ENCODE measurements at regions not wholly inside any gene's neighbourhood (a gene's known extent, or its start where the extent isn't known, plus 50 kb on each side); places are given as distances from the start of the nearest gene placed in this dataset.
"Not testable (repeated sequence)": the region's sequence is repeated elsewhere in the genome, so short reads cannot be mapped to it uniquely, and the experiment has no call there.

DNA sequence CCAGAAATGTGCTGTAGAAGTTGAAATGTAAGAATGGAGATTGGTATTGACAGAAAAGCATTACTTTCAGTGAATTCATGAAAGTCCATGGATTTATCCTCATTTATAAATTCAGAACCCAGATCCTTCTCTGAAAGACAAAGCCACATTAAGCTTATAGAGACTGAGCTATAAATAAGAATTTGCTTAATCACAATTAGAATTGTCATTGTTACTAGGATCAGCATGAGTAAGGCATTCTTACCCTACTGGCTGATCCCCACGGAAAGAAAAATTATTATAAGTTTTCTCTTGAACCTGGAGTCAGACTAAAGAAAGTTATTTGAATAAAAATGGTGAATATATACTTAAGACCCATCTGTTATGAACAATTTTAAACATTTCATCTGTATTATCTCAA, 199.2 kb upstream of the DTNA start:
- Histone ChIP-seq H3K4me1 (peaks cover 0 to 6% (median 0%) of the 10 kb centered on the region in 4 donors), H3K4me3 (no peak overlapping the region), H3K27ac (replicated peaks in 1 of 4) (no peak overlapping the region), H3K27me3 (no peaks in the 10 kb centered on the region), H3K9me3 (no peaks in the 10 kb centered on the region), H3K36me3 (no peaks in the 10 kb centered on the region)
- TF ChIP-seq, protein P1, sequence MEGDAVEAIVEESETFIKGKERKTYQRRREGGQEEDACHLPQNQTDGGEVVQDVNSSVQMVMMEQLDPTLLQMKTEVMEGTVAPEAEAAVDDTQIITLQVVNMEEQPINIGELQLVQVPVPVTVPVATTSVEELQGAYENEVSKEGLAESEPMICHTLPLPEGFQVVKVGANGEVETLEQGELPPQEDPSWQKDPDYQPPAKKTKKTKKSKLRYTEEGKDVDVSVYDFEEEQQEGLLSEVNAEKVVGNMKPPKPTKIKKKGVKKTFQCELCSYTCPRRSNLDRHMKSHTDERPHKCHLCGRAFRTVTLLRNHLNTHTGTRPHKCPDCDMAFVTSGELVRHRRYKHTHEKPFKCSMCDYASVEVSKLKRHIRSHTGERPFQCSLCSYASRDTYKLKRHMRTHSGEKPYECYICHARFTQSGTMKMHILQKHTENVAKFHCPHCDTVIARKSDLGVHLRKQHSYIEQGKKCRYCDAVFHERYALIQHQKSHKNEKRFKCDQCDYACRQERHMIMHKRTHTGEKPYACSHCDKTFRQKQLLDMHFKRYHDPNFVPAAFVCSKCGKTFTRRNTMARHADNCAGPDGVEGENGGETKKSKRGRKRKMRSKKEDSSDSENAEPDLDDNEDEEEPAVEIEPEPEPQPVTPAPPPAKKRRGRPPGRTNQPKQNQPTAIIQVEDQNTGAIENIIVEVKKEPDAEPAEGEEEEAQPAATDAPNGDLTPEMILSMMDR (IDR thresholded peaks at IDR 0.05), result no peak
- TF ChIP-seq POLR2A (IDR thresholded peaks at IDR 0.05; ENCODE audit: low read depth) (no peak), EP300 (IDR thresholded peaks at IDR 0.05) (no peak), POLR2AphosphoS5 (IDR thresholded peaks at IDR 0.05) (no peak)
- intact Hi-C loops (cut with DNase I), result no loop called here
- WGBS, result 26% methylated on average over 1 of the region's 1 CpG
- DNase-seq (ENCODE audit: extremely low spot score), result no peak

DNA sequence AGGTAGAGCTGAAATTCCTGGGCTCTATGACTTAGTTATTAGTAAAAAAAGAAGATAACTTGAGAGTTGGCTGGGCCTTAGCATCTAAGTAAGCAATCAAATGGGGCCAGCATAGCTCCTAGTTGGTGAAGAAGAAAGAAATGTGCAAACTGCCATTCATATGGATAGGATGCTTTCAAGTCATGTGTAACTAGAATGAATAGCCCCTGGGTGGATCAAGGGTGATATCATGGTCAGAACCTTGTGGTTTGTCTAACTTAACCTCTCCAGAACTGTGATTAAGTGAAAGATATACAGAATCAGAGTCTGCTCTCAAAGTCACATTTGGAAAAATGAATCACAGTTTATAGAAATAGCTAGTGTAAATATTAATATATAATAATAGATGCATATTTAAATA, 198.7 kb upstream of the DTNA start:
- Histone ChIP-seq H3K27ac (replicated peaks in 1 of 4) (no peak overlapping the region), H3K9me3 (no peaks in the 10 kb centered on the region), H3K27me3 (no peaks in the 10 kb centered on the region), H3K36me3 (no peaks in the 10 kb centered on the region), H3K4me3 (no peak overlapping the region), H3K4me1 (peaks cover 0 to 6% (median 0%) of the 10 kb centered on the region in 4 donors)
- intact Hi-C loops (cut with DNase I), result no loop called here
- DNase-seq (ENCODE audit: extremely low spot score), result no peak
- no peak for TF ChIP-seq POLR2AphosphoS5 (IDR thresholded peaks at IDR 0.05)
- no peak for TF ChIP-seq EP300 (IDR thresholded peaks at IDR 0.05)
- TF ChIP-seq, protein P1 (IDR thresholded peaks at IDR 0.05), result no peak
- TF ChIP-seq POLR2A (IDR thresholded peaks at IDR 0.05; ENCODE audit: low read depth), result no peak

DNA sequence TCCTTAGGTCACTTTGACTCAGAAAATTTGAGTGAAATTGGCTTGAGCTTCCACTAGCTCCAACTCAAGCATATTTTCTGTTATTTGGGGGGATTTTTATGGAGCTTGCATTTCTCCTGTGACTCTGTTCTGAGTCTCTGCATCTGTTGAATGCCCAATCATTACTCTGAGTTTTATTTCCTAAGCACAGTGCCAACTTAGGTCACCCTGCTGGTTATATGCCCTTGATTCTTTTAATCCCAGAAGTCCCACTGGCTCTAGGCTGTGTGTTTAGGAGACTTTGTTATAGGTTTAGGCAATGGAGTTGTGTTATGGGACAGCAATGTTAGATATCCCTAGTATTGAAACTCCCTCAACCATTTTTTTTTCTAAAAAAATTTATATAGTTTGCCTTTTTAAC, 198.2 kb upstream of the DTNA start:
- Histone ChIP-seq H3K27me3 (no peaks in the 10 kb centered on the region), H3K9me3 (no peaks in the 10 kb centered on the region), H3K4me1 (peaks cover 0 to 6% (median 0%) of the 10 kb centered on the region in 4 donors), H3K4me3 (no peak overlapping the region), H3K36me3 (no peaks in the 10 kb centered on the region), H3K27ac (replicated peaks in 1 of 4) (no peak overlapping the region)
- intact Hi-C loops (cut with DNase I), result no loop called here
- TF ChIP-seq, protein P1 (IDR thresholded peaks at IDR 0.05), result no peak
- TF ChIP-seq POLR2A (IDR thresholded peaks at IDR 0.05; ENCODE audit: low read depth) (no peak), POLR2AphosphoS5 (IDR thresholded peaks at IDR 0.05) (no peak), EP300 (IDR thresholded peaks at IDR 0.05) (no peak)
- no peak for DNase-seq (ENCODE audit: extremely low spot score)

DNA sequence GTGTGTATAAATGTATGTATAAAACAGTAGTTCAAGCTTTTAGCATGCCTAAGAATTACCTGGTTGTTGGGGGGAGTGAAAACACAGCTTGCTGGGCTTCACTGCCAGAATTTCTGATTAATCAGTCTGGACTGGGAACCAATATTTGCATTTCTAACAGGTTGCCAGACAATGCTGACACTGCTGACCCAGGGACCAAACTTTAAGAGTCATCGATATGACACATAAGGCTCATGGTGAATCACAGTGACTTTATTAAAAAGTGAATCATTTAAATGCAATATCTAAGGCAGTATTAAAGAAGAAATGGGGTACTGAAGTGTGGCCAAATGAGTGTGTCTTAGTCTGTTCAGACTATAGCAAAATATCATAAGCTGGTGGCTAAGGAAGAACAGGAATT, 195.9 kb upstream of the DTNA start:
- Histone ChIP-seq H3K27ac (replicated peaks in 1 of 4) (no peak overlapping the region), H3K9me3 (no peaks in the 10 kb centered on the region), H3K4me3 (no peak overlapping the region), H3K4me1 (peaks cover 0 to 6% (median 0%) of the 10 kb centered on the region in 4 donors), H3K27me3 (no peaks in the 10 kb centered on the region), H3K36me3 (no peaks in the 10 kb centered on the region)
- TF ChIP-seq, protein P1 (IDR thresholded peaks at IDR 0.05), result no peak
- TF ChIP-seq EP300 (IDR thresholded peaks at IDR 0.05) (no peak), POLR2AphosphoS5 (IDR thresholded peaks at IDR 0.05) (no peak), POLR2A (IDR thresholded peaks at IDR 0.05; ENCODE audit: low read depth) (no peak)
- 89% methylated on average over 1 of the region's 1 CpG for WGBS
- intact Hi-C loops (cut with DNase I), result no loop called here
- no peak for DNase-seq (ENCODE audit: extremely low spot score)

DNA sequence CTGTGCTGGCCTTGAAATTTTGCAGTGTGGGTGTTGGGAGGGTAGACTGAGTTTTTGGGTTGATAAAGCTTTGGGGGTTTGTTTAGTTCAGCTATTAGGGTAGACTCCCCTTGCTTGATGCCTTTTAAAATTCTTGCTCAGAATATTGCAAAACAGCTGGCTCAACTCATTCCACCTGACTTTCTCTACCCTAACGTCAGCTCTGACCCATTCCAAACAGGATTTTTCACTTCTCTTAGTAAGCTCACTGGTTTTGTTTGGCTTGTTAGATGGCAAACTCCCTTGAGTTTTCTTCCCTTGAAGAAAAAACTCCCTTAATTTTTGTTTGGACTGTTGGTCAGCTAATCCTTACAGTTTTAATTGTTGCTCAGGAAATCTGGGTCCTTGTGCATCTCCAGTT, 195.1 kb upstream of the DTNA start:
- Histone ChIP-seq H3K9me3 (no peaks in the 10 kb centered on the region), H3K27ac (replicated peaks in 1 of 4) (no peak overlapping the region), H3K27me3 (no peaks in the 10 kb centered on the region), H3K36me3 (no peaks in the 10 kb centered on the region), H3K4me1 (peaks cover 0 to 4% (median 0%) of the 10 kb centered on the region in 4 donors), H3K4me3 (no peak overlapping the region)
- DNase-seq (ENCODE audit: extremely low spot score), result no peak
- 62% methylated on average over 1 of the region's 1 CpG for WGBS
- intact Hi-C loops (cut with DNase I), result no loop called here
- TF ChIP-seq EP300 (IDR thresholded peaks at IDR 0.05), result no peak
- TF ChIP-seq POLR2A (IDR thresholded peaks at IDR 0.05; ENCODE audit: low read depth), result no peak
- no peak for TF ChIP-seq POLR2AphosphoS5 (IDR thresholded peaks at IDR 0.05)
- TF ChIP-seq, protein P1 (IDR thresholded peaks at IDR 0.05), result no peak

DNA sequence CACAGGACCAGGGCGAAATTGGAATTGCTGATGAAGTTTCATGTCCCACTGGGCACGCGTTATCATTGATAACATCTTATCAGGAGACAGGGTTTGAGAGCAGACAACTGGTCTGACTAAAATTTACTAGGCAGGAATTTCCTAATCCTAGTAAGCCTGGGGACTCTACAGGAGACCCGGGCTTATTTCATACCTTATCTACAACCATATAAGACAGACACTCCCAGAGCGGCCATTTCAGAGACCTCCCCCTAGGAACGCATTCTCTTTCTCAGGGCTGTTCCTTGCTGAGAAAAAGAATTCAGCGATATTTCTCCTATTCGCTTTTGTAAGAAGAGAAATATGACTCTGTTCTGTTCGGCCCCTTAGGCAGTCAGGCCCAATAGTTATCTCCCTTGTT, 193.7 kb upstream of the DTNA start:
- H3K36me3 ChIP-seq; H3K4me1 ChIP-seq; H3K27ac ChIP-seq (replicated peaks in 1 of 4); H3K4me3 ChIP-seq; H3K27me3 ChIP-seq; H3K9me3 ChIP-seq; DNase-seq (ENCODE audit: extremely low spot score); intact Hi-C loops (cut with DNase I): not testable (repeated sequence)
- WGBS, result 83% methylated on average over 9 of the region's 9 CpGs

DNA sequence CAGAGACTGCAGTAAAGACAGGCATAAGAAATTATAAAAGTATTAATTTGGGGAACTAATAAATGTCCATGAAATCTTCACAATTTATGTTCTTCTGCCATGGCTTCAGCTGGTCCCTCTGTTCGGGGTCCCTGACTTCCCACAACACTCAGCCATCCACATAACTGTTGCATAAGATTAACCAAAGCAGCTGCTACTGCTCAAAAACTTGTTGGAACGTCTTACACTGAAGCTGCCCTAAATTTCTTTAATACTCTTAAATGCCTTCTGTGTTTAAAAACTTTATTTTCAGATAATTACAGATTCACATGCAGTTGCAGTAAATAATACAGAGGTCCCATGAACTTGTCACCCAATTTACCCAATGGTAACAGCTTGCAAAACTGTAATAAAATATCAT, 193.1 kb upstream of the DTNA start:
- 87% methylated on average over 2 of the region's 2 CpGs for WGBS
- H3K4me3 ChIP-seq; H3K4me1 ChIP-seq; H3K36me3 ChIP-seq; DNase-seq (ENCODE audit: extremely low spot score); intact Hi-C loops (cut with DNase I); H3K27ac ChIP-seq (replicated peaks in 1 of 4); H3K9me3 ChIP-seq; H3K27me3 ChIP-seq: not testable (repeated sequence)

Data from esophagus muscularis mucosa (tissue), 4 donors.